Osteocyte (in vitro differentiated cells): ENCODE measurements at regions not wholly inside any gene's neighbourhood (a gene's known extent, or its start where the extent isn't known, plus 50 kb on each side); places are given as distances from the start of the nearest gene placed in this dataset.

Experiments used
- DNase-seq: peaks from one replicate; pipeline ENCODE4 v3.0.0; 2021; ENCODE audit warnings: mixed read lengths; ENCODE audit not compliant: unreplicated experiment; ENCODE audit errors: extremely low spot score
- H3K27ac Mint-ChIP-seq: one replicate; pipeline ENCODE4 v1.8.0; 2021; ENCODE audit warnings: mild to moderate bottlenecking, mixed read lengths; ENCODE audit not compliant: unreplicated experiment
- H3K27me3 Mint-ChIP-seq: one replicate; pipeline ENCODE4 v1.8.0; 2021; ENCODE audit warnings: mixed read lengths; ENCODE audit not compliant: unreplicated experiment
- H3K36me3 Mint-ChIP-seq: one replicate; pipeline ENCODE4 v1.8.0; 2021; ENCODE audit warnings: mixed read lengths; ENCODE audit not compliant: unreplicated experiment
- H3K4me1 Mint-ChIP-seq: one replicate; pipeline ENCODE4 v1.8.0; 2021; ENCODE audit warnings: mixed read lengths; ENCODE audit not compliant: unreplicated experiment
- H3K4me3 Mint-ChIP-seq: one replicate; pipeline ENCODE4 v1.8.0; 2021; ENCODE audit warnings: mild to moderate bottlenecking, moderate library complexity, mixed read lengths; ENCODE audit not compliant: unreplicated experiment
- H3K9me3 Mint-ChIP-seq: one replicate; pipeline ENCODE4 v1.8.0; 2021; ENCODE audit warnings: mixed read lengths; ENCODE audit not compliant: unreplicated experiment
- CTCF ChIP-seq: fragments of 200-600 bp; sonication (generic); IDR thresholded peaks from 2 replicates; pipeline ENCODE4 v1.5.0; 2021; ENCODE audit warnings: antibody characterized with exemption, mild to moderate bottlenecking, moderate library complexity

GRCh38 chr11:16454289-16454863 lies 98.0 kb upstream of the SOX6 start:
- no peak for DNase-seq
- peaks cover 5% of the 10 kb centered on the region for H3K4me1 Mint-ChIP-seq
- peaks cover 2% of the 10 kb centered on the region for H3K36me3 Mint-ChIP-seq
- no peak overlapping the region for H3K4me3 Mint-ChIP-seq
- H3K27me3 Mint-ChIP-seq: no peaks in the 10 kb centered on the region
- no peak overlapping the region for H3K27ac Mint-ChIP-seq
- no peaks in the 10 kb centered on the region for H3K9me3 Mint-ChIP-seq
- TF ChIP-seq CTCF: no peak

GRCh38 chr11:16448123-16448717 lies 91.9 kb upstream of the SOX6 start:
- Mint-ChIP-seq H3K4me3 (no peak overlapping the region), H3K27me3 (no peaks in the 10 kb centered on the region), H3K36me3 (no peaks in the 10 kb centered on the region), H3K4me1 (no peaks in the 10 kb centered on the region), H3K27ac (no peak overlapping the region), H3K9me3 (no peaks in the 10 kb centered on the region)
- no peak for DNase-seq
- no peak for TF ChIP-seq CTCF

DNA sequence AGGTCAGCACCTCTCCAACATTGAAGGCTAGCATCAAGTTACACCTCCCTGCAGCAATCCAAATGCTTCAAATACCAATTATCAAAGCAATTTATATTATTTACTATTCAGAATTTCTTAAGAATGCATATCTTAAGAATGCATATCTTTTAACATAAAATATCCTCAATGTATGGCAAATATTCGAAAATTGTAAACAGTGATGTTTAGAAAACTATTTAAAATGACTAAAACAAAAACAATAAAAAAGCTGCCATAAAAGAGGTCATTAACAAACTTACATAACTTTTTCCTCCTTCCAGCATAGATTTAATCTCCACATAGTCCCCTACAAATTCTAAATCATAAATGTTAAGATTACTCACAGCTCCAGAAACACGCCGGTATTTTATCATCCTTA lies 85.1 kb upstream of the SOX6 start:
- TF ChIP-seq CTCF: no peak
- Mint-ChIP-seq H3K4me3 (no peak overlapping the region), H3K27me3 (no peaks in the 10 kb centered on the region), H3K9me3 (no peaks in the 10 kb centered on the region), H3K36me3 (no peaks in the 10 kb centered on the region), H3K4me1 (peaks cover 4% of the 10 kb centered on the region), H3K27ac (no peak overlapping the region)
- no peak for DNase-seq

DNA sequence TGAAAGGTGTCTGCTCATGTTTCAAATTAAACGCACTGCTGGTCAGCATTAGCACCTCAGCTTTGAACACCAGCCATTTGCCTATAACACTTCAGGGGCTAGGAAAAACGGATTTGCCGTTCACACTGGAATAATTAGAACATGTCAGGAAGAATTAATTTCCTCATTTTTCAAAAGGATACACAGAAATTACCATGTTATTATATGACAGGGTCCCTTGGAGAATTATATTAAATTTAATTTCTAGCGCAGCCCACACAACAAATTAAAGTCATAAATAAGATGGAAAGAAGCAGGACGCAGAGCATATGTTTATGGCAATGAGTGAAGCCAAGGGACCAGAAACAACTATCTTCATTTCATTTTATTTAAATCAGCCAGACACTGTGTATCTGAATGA lies 83.8 kb upstream of the SOX6 start:
- peaks cover 4% of the 10 kb centered on the region for H3K4me1 Mint-ChIP-seq

DNA sequence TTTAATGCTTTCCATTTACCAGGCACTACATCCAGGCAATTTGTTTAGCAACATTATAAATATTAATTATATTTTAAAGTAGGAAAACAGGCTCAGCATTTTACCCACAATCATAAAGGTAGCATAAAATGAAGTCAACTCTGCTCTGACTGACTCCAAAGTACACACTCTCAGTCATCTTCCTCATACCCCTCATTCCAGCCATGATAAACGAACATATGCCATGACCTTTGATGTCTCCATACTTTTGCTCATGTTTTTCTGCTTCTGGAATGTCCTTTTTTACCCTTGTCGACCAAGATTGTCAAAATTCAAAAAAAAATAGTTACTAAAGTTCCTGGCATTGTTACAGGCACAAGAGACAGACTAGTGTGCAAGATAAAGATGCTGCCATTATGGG lies 77.7 kb upstream of the SOX6 start:
- Mint-ChIP-seq H3K27ac (no peak overlapping the region), H3K4me1 (peaks cover 5% of the 10 kb centered on the region), H3K36me3 (no peaks in the 10 kb centered on the region), H3K4me3 (no peak overlapping the region), H3K27me3 (no peaks in the 10 kb centered on the region), H3K9me3 (peaks cover 20% of the 10 kb centered on the region)
- no peak for DNase-seq
- no peak for TF ChIP-seq CTCF

More for the DNA sequence above, 83.8 kb upstream of the SOX6 start:
- no peak for DNase-seq
- Mint-ChIP-seq H3K36me3 (no peaks in the 10 kb centered on the region), H3K27me3 (no peaks in the 10 kb centered on the region), H3K27ac (no peak overlapping the region), H3K9me3 (no peaks in the 10 kb centered on the region), H3K4me3 (no peak overlapping the region)
- no peak for TF ChIP-seq CTCF
